GM18517 (cell line): ENCODE measurements at regions not wholly inside any gene's neighbourhood (a gene's known extent, or its start where the extent isn't known, plus 50 kb on each side); places are given as distances from the start of the nearest gene placed in this dataset.

ENCODE experiments used
- ATAC-seq: cut with Tn5 transposase; IDR thresholded peaks from one replicate; pipeline ENCODE4 v1.9.1; 2021; ENCODE audit warnings: mild to moderate bottlenecking, moderate library complexity; ENCODE audit not compliant: unreplicated experiment

- ATAC-seq: no peak
Observed at GRCh38 chr6:163904186-163904585, 489.7 kb downstream of the QKI start.

GRCh38 chr6:163903541-163903940, 489.0 kb downstream of the QKI start:
- no peak for ATAC-seq

DNA sequence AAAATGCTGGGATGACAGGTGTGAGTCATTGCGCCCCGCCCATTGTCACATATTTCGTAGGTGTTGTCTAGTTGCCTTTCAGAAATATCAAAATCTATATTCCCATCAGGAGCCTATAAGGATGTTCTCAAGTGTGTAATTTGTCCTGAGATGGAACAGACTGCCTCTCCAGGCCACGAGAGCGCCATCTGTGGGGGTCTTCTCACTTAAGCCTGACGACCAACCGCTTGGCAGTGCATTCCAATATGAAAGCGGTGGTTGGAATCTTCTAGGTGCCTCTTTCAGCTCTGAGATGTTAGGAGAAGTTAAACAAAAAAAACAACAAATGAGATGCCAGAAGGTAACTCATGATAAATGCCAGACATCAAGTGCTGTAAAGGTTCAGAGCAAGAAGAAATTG, 488.5 kb downstream of the QKI start:
- ATAC-seq: no peak

DNA sequence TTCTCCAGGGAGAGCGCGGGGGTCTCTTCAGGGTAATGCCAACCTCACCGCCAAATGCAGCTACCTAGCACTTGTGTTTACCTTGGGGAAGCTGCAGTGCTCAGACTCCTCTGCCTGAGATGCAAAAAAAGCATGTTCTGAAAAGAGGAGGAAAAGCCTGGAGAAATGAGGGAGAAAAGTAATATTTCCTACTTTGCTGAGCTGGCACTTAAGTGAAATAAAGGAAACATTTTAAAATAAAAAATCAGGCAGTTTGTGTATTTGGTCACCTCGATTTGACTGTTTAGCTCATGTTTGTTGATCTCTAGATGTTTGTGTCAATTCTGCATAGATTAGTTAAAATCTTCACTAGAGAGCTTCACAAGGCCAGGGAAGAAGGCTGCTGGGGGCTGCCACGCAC, 487.2 kb downstream of the QKI start:
- ATAC-seq: no peak

GRCh38 chr6:163900570-163900969, 486.1 kb downstream of the QKI start:
- no peak for ATAC-seq

DNA sequence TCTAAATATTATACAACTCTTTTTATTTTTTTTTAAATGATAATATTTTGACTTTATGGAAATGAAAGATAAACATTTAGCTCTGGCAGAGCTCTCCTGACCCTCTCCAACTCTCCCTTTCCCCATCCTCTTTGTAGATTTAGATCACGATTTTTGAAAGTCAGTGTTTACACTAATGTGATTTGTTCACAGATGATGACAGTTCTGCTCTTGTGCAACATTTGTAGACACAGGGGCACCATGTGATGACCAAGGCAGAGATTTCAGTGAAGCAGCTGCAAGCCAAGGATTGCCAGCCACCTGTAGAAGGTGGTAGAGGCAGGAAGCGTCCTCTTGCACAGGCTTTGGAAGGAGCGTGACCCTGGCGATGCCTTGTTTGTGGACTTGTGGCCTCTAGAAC, 483.2 kb downstream of the QKI start:
- ATAC-seq: no peak

DNA sequence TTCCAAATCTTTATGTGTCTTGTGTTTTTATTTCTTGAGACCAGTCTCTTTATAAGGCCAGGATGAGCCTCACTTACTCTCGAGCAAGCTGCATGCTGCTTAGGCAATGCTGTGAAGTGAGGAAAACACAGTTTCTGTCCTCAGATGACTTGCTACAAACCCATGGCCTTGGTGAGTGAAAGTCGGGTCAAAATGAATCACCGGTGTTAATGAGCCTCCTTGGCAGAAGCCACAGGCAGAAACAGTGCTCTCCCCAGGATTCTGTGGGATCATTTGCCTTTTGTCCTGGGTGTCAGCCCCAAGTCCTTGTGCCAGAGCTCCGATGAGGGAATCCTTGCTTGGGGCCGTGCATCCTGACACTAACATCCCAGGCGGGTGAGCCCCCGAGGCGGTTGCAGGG, 482.5 kb downstream of the QKI start:
- ATAC-seq: no peak

DNA sequence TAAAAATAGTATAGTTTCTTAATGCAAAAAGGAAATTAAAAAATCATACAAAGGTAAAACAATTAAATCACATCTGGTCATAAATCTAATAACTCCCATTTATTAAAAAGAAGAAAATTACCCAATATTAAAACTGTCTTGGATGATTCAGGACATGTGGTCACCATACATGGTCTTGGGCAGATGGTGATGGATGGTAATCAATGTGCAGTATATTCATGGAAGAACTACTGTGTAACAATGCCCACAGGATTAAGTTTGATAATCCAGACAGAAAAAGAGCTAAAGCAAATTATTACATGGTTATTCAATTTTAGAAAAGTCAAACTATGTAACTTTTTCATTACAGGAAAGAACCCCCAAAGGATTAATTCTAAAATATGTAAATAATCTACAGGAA, 480.6 kb downstream of the QKI start:
- ATAC-seq: no peak

- no peak for ATAC-seq
Observed at GRCh38 chr6:163893609-163894189, 479.2 kb downstream of the QKI start.

DNA sequence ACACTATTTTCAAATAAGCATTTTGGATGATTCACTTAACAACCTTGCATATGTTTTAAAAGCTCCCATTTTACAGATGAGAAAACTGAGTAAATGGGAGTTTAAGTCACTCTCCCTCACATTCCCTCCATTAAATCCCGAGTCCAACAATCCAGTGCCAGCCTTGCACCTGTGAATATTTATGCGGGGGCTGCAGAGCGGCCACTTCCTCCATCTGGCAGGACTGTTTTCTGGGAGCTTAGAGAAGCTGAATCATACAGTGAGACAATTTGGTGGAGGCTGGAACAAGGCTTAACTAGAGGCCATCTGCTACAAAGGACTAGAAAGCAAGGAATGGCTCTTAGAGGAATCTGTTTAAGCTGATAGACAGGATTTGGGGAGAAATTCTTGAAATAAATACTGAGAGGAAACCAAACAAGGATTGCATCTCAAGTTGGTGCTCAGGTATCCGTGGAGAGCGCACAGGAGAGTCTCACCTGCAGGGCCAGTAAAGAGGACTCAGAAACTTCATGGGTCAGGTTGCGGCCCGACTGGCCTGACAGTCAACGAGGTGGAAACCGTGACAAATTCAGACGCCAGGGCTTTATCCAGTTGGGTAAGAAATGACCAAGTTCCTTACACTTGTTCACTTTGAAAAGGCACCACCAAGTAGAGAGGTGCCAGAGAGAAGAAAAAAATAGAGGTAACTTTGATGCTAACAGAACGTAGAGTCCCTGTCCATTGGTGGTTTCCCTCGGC, 478.5 kb downstream of the QKI start:
- ATAC-seq: no peak

DNA sequence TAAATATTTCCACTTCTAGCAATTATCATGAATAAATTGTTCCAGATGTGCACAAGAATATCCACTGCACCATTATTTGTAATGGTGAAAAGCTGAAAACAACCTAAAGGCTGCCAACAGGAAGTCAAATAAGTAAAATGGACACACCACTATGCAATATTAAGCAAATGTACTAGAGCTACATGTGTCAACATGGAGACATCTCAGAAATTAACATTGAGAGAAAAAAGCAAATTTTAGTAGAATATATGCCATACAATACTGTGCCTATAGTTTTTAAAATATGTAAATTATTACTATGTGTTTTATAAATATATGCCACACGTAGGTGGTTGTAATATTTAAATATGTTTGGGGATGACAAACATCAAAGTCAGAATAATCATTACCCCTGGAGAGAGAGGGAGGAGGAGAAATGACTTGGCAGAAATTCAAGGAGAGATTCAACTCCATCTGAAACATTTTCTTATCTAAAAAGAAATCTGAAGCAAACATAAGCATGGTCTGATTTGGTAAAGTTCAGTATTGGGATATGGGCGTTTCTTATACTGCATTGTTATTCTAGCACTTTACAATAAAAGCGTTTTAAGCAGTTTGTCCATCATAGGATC, 475.5 kb downstream of the QKI start:
- ATAC-seq: no peak

- no peak for ATAC-seq
Observed at GRCh38 chr6:163888030-163888819, 473.7 kb downstream of the QKI start.

DNA sequence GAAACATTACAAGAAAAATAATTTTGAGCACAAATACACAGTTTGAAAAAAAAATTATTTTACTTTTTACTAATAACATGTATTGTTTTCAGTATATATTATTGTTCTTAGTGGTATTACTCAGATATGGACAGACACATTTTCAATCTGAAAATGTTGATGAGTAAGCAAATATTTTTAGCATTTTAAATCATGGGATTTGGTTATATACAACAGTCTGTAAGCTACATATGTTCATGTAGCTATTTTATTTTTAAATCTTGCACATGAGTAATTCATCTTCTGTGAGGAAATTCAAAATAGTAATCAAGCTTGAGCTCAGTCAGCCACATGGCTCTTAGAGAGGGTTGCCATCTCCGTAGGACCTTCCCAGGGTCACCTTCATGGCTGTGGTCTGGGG, 471.9 kb downstream of the QKI start:
- no peak for ATAC-seq

- ATAC-seq: no peak
Observed at GRCh38 chr6:163883984-163884383, 469.5 kb downstream of the QKI start.

GRCh38 chr6:163878698-163879097, 464.2 kb downstream of the QKI start:
- ATAC-seq: no peak

GRCh38 chr6:163877877-163878639, 463.5 kb downstream of the QKI start:
- no peak for ATAC-seq

DNA sequence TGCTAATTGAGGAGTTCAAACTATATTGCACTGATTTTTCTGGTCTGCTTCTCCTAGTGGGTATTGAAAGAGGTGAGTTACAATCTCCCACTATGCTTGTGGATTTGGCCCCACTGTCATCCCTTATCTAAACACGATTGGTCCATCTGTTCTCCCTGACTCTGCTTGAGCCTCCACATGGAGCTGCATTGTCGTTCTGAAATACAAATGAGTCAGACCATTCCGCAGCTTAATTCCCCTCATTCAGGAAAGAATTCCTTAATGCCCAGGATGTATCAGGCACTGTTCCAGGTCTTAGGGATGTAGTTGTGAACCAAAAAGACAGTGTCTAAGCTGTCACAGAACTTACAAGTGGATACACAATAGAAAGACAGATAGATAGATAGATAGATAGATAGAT, 461.9 kb downstream of the QKI start:
- no peak for ATAC-seq

- no peak for ATAC-seq
Observed at GRCh38 chr6:163874784-163875183, 460.3 kb downstream of the QKI start.

GRCh38 chr6:163872335-163872734, 457.8 kb downstream of the QKI start:
- ATAC-seq: no peak

- no peak for ATAC-seq
Observed at GRCh38 chr6:163871616-163872015, 457.1 kb downstream of the QKI start.
